NT2/D1 (cell line): ENCODE measurements at regions not wholly inside any gene's neighbourhood (a gene's known extent, or its start where the extent isn't known, plus 50 kb on each side); places are given as distances from the start of the nearest gene placed in this dataset.

Experiments used
- DNase-seq: peaks from one replicate; pipeline ENCODE4 v3.0.0-alpha.2; 2011; ENCODE audit warnings: low read depth, low spot score
- H3K27me3 ChIP-seq: 2 replicates; pipeline ENCODE4 v1.6.0; 2011; ENCODE audit warnings: mild to moderate bottlenecking; ENCODE audit not compliant: insufficient read length, insufficient read depth
- H3K36me3 ChIP-seq: 2 replicates; pipeline ENCODE4 v1.6.1; 2011; ENCODE audit warnings: mild to moderate bottlenecking, low read length, mixed read lengths; ENCODE audit not compliant: insufficient read depth, insufficient read length
- H3K4me1 ChIP-seq: 2 replicates; pipeline ENCODE4 v1.5.1; 2011; ENCODE audit not compliant: insufficient read depth, insufficient read length
- H3K4me3 ChIP-seq: 2 replicates; pipeline ENCODE4 v1.5.1; 2011; ENCODE audit warnings: low read depth; ENCODE audit not compliant: insufficient read length
- H3K9ac ChIP-seq: 2 replicates; pipeline ENCODE4 v1.6.0; 2011; ENCODE audit warnings: low read depth; ENCODE audit not compliant: insufficient read length
- H3K9me3 ChIP-seq: 2 replicates; pipeline ENCODE4 v1.5.1; 2011; ENCODE audit warnings: mild to moderate bottlenecking, low read length; ENCODE audit not compliant: insufficient read depth
- SUZ12 ChIP-seq: IDR thresholded peaks from 2 replicates; pipeline ENCODE4 v1.6.1; 2011; ENCODE audit not compliant: insufficient read length, insufficient read depth; ENCODE audit errors: extremely low read depth
- YY1 ChIP-seq: IDR thresholded peaks from 2 replicates; pipeline ENCODE4 v1.6.1; 2011; ENCODE audit not compliant: insufficient read length, insufficient read depth
- ZNF274 ChIP-seq: IDR thresholded peaks from 2 replicates; pipeline ENCODE4 v1.6.1; 2011; ENCODE audit warnings: mild to moderate bottlenecking, low read depth, low read length

GRCh38 chr2:67694445-67694844, 297.3 kb downstream of the ETAA1 start:
- Histone ChIP-seq H3K9me3 (no peaks in the 10 kb centered on the region), H3K4me1 (no peaks in the 10 kb centered on the region), H3K9ac (no peak overlapping the region), H3K36me3 (no peaks in the 10 kb centered on the region), H3K4me3 (no peak overlapping the region), H3K27me3 (no peaks in the 10 kb centered on the region)
- DNase-seq: no peak
- no peak for TF ChIP-seq SUZ12

- DNase-seq: no peak
- H3K36me3 ChIP-seq: no peaks in the 10 kb centered on the region
- no peaks in the 10 kb centered on the region for H3K9me3 ChIP-seq
- no peak overlapping the region for H3K9ac ChIP-seq
- TF ChIP-seq YY1 (no peak), SUZ12 (no peak), ZNF274 (no peak)
- no peaks in the 10 kb centered on the region for H3K27me3 ChIP-seq
- no peak overlapping the region for H3K4me3 ChIP-seq
- H3K4me1 ChIP-seq: no peaks in the 10 kb centered on the region
Measured at GRCh38 chr2:67701011-67701410, 303.9 kb downstream of the ETAA1 start.

GRCh38 chr2:67702284-67702683, 305.2 kb downstream of the ETAA1 start:
- Histone ChIP-seq H3K9ac (no peak overlapping the region), H3K4me3 (no peak overlapping the region), H3K36me3 (no peaks in the 10 kb centered on the region), H3K9me3 (no peaks in the 10 kb centered on the region), H3K4me1 (no peaks in the 10 kb centered on the region), H3K27me3 (no peaks in the 10 kb centered on the region)
- DNase-seq: no peak
- no peak for TF ChIP-seq SUZ12
- TF ChIP-seq ZNF274: no peak
- no peak for TF ChIP-seq YY1

- Histone ChIP-seq H3K9ac (no peak overlapping the region), H3K36me3 (no peaks in the 10 kb centered on the region), H3K27me3 (no peaks in the 10 kb centered on the region), H3K4me1 (no peaks in the 10 kb centered on the region), H3K4me3 (no peak overlapping the region), H3K9me3 (no peaks in the 10 kb centered on the region)
- no peak for DNase-seq
- TF ChIP-seq SUZ12 (no peak), ZNF274 (no peak), YY1 (no peak)
Measured at GRCh38 chr2:67702937-67703336, 305.8 kb downstream of the ETAA1 start.

GRCh38 chr2:67706082-67706481, 308.9 kb downstream of the ETAA1 start:
- Histone ChIP-seq H3K4me1 (no peaks in the 10 kb centered on the region), H3K9me3 (no peaks in the 10 kb centered on the region), H3K9ac (no peak overlapping the region), H3K4me3 (no peak overlapping the region), H3K27me3 (no peaks in the 10 kb centered on the region), H3K36me3 (no peaks in the 10 kb centered on the region)
- TF ChIP-seq SUZ12 (no peak), YY1 (no peak), ZNF274 (no peak)
- no peak for DNase-seq

- no peak for DNase-seq
- Histone ChIP-seq H3K4me3 (no peak overlapping the region), H3K36me3 (no peaks in the 10 kb centered on the region), H3K9me3 (no peaks in the 10 kb centered on the region), H3K27me3 (no peaks in the 10 kb centered on the region), H3K9ac (no peak overlapping the region), H3K4me1 (no peaks in the 10 kb centered on the region)
- TF ChIP-seq ZNF274: no peak
- TF ChIP-seq YY1: no peak
- TF ChIP-seq SUZ12: no peak
Measured at GRCh38 chr2:67707896-67708295, 310.8 kb downstream of the ETAA1 start.

GRCh38 chr2:67709835-67710234, 312.7 kb downstream of the ETAA1 start:
- DNase-seq: no peak
- Histone ChIP-seq H3K4me3 (no peak overlapping the region), H3K9ac (no peak overlapping the region)

GRCh38 chr2:67712484-67712883, 315.4 kb downstream of the ETAA1 start:
- no peak for DNase-seq
- no peaks in the 10 kb centered on the region for H3K9me3 ChIP-seq
- H3K9ac ChIP-seq: no peak overlapping the region
- no peak overlapping the region for H3K4me3 ChIP-seq
- no peaks in the 10 kb centered on the region for H3K4me1 ChIP-seq
- H3K36me3 ChIP-seq: no peaks in the 10 kb centered on the region
- TF ChIP-seq SUZ12: no peak
- no peak for TF ChIP-seq YY1
- TF ChIP-seq ZNF274: no peak
- H3K27me3 ChIP-seq: no peaks in the 10 kb centered on the region

More at GRCh38 chr2:67709835-67710234, 312.7 kb downstream of the ETAA1 start:
- Histone ChIP-seq H3K36me3 (no peaks in the 10 kb centered on the region), H3K27me3 (no peaks in the 10 kb centered on the region), H3K4me1 (no peaks in the 10 kb centered on the region), H3K9me3 (no peaks in the 10 kb centered on the region)
- TF ChIP-seq YY1 (no peak), SUZ12 (no peak)
